Uterus (tissue), 2 donors: ENCODE measurements at regions not wholly inside any gene's neighbourhood (a gene's known extent, or its start where the extent isn't known, plus 50 kb on each side); places are given as distances from the start of the nearest gene placed in this dataset.

Experiments used
- POLR2A ChIP-seq, 2 donors: fragments of 450-650 bp; IDR thresholded peaks; one replicate each; pipeline ENCODE4 v1.6.1; 2016; ENCODE audit warnings: antibody characterized with exemption in 2 of 2, mild to moderate bottlenecking in 1 of 2, moderate library complexity in 1 of 2
- TF ChIP-seq, protein P1 (sequence below), 4 experiments: fragments of 200-600 bp in 2 of 4; fragments of 450-650 bp in 2 of 4; sonication (generic) in 2 of 4; IDR thresholded peaks; one replicate each; pipeline ENCODE4 v1.5.1; 2016 to 2019; ENCODE audit warnings: antibody characterized with exemption in 4 of 4, mild to moderate bottlenecking in 2 of 4, moderate library complexity in 1 of 4

DNA sequence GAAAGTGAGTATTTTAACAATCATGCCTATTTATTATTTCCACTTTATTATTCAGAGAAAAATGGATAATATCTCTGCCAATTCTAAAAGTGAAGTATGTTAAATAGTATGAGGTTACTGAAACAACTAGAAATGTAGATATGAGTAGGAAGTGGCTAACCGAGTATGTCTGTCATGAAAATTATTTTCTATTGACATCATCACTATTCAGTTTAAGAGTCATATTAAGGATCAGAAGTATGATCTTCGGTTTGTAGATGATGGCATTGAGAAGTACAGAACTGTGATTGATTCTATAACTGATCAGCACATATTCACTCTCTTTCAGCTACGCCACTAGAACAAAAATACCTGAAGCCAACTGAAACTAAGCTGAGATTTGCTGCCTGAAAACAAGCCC, 146.4 kb upstream of the SLITRK5 start:
- TF ChIP-seq, protein P1, sequence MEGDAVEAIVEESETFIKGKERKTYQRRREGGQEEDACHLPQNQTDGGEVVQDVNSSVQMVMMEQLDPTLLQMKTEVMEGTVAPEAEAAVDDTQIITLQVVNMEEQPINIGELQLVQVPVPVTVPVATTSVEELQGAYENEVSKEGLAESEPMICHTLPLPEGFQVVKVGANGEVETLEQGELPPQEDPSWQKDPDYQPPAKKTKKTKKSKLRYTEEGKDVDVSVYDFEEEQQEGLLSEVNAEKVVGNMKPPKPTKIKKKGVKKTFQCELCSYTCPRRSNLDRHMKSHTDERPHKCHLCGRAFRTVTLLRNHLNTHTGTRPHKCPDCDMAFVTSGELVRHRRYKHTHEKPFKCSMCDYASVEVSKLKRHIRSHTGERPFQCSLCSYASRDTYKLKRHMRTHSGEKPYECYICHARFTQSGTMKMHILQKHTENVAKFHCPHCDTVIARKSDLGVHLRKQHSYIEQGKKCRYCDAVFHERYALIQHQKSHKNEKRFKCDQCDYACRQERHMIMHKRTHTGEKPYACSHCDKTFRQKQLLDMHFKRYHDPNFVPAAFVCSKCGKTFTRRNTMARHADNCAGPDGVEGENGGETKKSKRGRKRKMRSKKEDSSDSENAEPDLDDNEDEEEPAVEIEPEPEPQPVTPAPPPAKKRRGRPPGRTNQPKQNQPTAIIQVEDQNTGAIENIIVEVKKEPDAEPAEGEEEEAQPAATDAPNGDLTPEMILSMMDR (IDR thresholded peaks at IDR 0.05) = no peak
- no peak for TF ChIP-seq POLR2A (IDR thresholded peaks at IDR 0.05)
